ENCODE measurements at regions not wholly inside any gene's neighbourhood (a gene's known extent, or its start where the extent isn't known, plus 50 kb on each side); places are given as distances from the start of the nearest gene placed in this dataset.
"Not testable (repeated sequence)": the region's sequence is repeated elsewhere in the genome, so short reads cannot be mapped to it uniquely, and the experiment has no call there.

DNA sequence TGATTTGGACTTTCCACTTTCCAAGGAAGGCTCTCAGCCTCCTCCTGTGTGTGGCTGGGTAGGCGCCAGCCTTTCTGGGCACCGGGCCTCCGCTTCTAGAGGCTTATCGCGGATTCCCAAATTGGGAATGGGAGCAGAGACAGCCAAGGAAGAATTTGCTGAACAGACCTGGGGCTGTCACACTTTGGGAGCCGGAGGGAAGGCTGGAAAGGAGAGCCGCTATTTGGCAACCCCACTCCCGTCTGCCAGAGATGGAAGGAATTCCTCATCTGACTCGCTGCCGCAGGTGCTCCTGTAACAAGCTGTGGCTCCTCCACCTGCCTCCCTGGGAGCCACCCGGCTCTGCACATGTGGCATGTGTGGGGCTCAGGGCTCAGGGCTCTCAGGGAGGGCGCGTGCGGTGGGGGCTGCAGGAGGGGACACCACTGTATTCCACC is 50.8 kb upstream of the ECHDC3 start:
- H3K27ac ChIP-seq (ENCODE audit: low read depth) = no peak overlapping the region
- no peak for DNase-seq (ENCODE audit: extremely low spot score)
- no peak overlapping the region for H3K4me3 ChIP-seq (ENCODE audit: low read depth, low read length)
- no peaks in the 10 kb centered on the region for H3K36me3 ChIP-seq (ENCODE audit: insufficient read depth)
- WGBS = 54% methylated on average over 14 of the region's 14 CpGs
- H3K4me1 ChIP-seq (ENCODE audit: insufficient read depth) = no peaks in the 10 kb centered on the region

DNA sequence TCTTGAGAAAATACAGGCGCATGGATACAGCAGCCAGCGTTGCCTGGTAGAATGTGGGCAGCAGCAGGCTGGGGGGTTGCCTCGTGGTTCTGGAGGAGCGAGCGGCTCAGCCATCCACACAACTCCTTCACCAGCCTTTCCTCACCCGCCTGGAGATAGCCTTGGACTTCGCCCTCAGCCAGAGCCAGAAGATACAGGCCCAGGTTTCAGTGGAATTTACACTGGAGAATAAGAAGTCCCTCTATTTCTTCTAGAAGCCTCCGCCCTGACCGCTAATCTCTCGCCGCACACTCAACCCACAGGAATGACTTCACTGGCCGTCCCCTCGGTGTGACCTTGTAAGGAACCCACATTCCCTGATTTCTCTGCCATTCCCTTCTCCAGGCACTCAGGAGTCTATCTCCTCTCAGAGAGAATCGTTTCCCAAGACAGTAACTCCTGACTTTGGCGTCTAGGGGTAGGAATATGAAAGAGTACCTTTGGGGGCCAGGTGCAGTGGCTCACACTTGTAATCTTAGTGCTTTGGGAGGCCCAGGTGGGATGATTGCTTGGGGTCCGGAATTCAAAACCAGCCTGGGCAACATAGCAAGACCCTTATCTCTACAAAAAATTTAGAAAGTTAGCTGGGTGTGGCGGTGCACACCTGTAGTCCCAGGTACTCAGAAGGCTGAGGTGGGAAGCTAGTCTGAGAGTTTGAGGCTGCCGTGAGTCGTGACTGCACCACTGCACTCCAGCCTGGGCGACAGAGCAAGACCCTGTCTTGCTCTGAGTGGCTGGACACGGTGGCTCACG is 52.0 kb upstream of the ECHDC3 start:
- no peak for DNase-seq (ENCODE audit: extremely low spot score)
- no peaks in the 10 kb centered on the region for H3K4me1 ChIP-seq (ENCODE audit: insufficient read depth)
- H3K27ac ChIP-seq (ENCODE audit: low read depth) = no peak overlapping the region
- no peaks in the 10 kb centered on the region for H3K36me3 ChIP-seq (ENCODE audit: insufficient read depth)
- 95% methylated on average over 22 of the region's 22 CpGs for WGBS
- H3K4me3 ChIP-seq (ENCODE audit: low read depth, low read length) = no peak overlapping the region

DNA sequence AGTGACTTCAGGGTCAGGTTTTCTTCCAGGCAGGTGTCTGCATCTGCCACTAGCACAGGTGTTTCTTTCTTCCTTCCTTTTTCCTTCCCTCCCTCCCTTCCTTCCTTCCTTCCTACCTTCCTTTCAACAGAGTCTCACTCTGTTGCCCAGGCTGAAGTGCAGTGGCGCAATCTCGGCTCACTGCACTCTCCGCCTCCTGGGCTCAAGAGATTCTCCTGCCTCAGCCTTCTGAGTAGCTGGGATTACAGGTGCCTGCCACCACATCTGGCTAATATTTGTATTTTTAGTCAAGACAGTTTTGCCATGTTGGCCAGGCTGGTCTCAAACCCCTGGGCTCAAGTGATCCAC is 53.8 kb upstream of the ECHDC3 start:
- not testable (repeated sequence) for DNase-seq (ENCODE audit: extremely low spot score); H3K4me3 ChIP-seq (ENCODE audit: low read depth, low read length); H3K27ac ChIP-seq (ENCODE audit: low read depth); H3K36me3 ChIP-seq (ENCODE audit: insufficient read depth); H3K4me1 ChIP-seq (ENCODE audit: insufficient read depth)
- 95% methylated on average over 3 of the region's 3 CpGs for WGBS

DNA sequence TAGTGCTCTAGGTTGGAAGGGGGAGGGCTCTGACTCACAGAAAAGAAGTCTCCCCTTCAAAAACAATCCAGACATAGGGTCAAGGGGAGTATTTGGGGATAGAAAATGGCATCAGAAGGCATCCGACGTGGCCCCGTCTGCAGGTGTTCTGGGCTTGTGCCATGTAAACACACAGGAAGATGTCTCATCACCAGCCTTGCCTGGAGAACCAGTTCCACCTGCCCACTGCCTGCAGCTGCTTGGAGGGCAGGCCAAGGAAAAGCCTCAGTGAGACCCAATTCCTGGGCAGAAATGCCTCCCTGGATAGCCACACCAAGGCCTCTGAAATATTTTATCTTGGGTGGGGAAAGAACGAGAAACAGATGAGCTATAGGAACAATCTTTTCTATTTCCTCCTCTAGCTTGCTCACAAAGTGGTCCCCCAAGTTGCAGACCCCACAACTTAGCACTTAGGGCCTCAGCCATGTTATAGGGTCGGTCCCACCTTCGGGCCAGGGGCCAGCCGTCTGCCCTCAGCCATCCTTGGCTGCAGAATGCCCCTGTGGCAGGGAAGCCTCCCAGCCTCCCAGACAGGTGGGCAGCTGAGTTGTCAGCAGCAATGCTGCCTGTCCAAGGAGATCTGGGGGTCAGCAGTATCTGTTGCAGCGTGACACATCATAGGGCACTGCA is 54.3 kb upstream of the ECHDC3 start:
- 86% methylated on average over 8 of the region's 8 CpGs for whole genome bisulfite sequencing
- no peak for DNase-seq (ENCODE audit: extremely low spot score)

DNA sequence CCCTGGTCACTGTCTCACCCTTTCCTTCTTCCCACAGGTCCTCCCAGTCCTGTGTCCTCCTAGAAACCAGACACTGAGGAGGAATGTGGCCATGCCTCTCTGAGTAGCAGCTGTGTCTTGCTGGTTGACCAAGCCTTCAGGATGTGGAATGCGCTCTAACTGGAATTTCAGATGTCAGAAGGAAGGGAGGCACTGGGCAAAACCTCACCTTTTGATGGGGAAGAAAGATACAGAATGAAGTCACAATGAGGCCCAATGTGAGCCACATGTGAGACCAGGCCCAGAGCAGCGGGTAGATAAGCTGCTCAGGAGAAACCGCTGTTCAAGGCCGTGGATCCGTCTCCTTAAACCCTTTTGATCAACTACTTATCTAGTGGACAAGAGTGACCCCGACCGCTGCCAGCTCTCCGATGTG is 54.8 kb upstream of the ECHDC3 start:
- 84% methylated on average over 8 of the region's 8 CpGs for whole genome bisulfite sequencing
- no peaks in the 10 kb centered on the region for H3K4me1 ChIP-seq (ENCODE audit: insufficient read depth)
- no peaks in the 10 kb centered on the region for H3K36me3 ChIP-seq (ENCODE audit: insufficient read depth)
- H3K4me3 ChIP-seq (ENCODE audit: low read depth, low read length) = no peak overlapping the region
- peak overlapping the region; percentile 11 for H3K27ac ChIP-seq (ENCODE audit: low read depth)
- DNase-seq (ENCODE audit: extremely low spot score) = peak; percentile 70

More for the DNA sequence above, 54.3 kb upstream of the ECHDC3 start:
- Histone ChIP-seq H3K36me3 (ENCODE audit: insufficient read depth) (no peaks in the 10 kb centered on the region), H3K27ac (ENCODE audit: low read depth) (peak overlapping the region; percentile 11), H3K4me3 (ENCODE audit: low read depth, low read length) (no peak overlapping the region), H3K4me1 (ENCODE audit: insufficient read depth) (no peaks in the 10 kb centered on the region)

DNA sequence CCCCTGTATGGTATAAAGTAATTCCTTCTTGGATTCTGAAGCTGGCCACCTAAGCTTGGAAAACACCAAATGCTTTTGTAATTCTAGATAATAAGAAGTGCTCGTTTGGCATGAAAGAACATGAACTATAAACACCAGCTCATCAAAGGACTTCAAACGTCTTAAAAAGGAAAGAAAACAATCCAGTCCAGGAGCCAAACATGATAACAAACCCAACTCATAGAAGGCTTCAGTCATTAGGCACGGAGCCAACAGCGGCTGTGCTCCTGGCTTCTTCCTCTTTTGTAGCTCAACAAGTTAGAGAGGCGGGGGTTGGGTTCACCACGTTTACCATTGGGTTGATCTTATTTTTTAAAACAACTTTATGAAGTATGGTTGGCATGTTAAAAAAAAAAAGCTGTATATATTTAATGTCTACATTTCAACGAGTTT is 56.4 kb upstream of the ECHDC3 start:
- WGBS = 19% methylated on average over 7 of the region's 7 CpGs
- Histone ChIP-seq H3K4me3 (ENCODE audit: low read depth, low read length) (no peak overlapping the region), H3K36me3 (ENCODE audit: insufficient read depth) (no peaks in the 10 kb centered on the region), H3K27ac (ENCODE audit: low read depth) (no peak overlapping the region), H3K4me1 (ENCODE audit: insufficient read depth) (no peaks in the 10 kb centered on the region)
- peak; percentile 74 for DNase-seq (ENCODE audit: extremely low spot score)

DNA sequence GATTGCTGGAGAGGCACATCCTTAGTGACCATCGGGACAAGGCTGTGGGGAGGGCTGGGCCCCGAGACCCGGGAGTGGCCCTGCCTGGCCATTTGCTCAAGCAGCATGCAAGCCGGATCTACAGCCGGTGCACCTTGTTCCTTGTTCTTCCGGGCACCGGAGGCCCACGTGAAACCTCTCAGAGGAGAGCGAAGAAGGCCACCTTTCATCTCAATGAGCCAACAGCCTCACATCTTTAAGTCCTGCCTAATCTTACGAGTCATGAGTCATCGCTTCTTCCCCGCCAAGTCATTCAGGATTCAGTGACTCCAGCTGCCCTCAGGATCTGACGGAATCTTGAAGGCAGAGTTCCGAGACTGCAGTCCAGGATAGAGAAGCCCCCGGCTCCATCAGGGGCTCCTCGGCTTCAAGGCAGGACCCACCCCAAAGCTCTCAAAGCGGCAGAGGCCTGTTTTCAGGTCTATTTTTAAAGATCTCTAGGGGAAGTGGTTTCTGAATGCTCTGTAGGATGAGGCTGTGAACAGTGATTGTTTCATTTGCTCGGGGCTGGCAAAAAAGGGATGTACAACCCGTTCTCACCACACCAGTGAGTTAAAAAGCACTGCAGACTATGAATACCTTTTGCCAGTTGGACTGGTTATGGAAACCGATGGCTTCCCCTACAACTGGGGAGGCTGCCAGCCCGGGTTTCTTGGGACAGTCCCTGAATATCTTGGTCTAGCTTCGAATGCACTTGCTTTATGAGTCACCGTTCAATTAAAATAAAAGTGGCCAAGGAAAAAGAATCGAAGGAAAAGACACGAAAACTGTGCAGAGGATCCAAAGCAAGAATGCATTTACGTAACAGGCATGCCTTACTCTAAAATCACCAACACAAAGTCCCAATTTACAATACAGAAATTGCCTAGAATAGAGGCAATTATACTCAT is 57.2 kb upstream of the ECHDC3 start:
- H3K36me3 ChIP-seq (ENCODE audit: insufficient read depth) = no peaks in the 10 kb centered on the region
- DNase-seq (ENCODE audit: extremely low spot score) = no peak
- H3K4me3 ChIP-seq (ENCODE audit: low read depth, low read length) = no peak overlapping the region
- 15% methylated on average over 26 of the region's 26 CpGs for WGBS
- no peaks in the 10 kb centered on the region for H3K4me1 ChIP-seq (ENCODE audit: insufficient read depth)
- peak overlapping the region; percentile 46 for H3K27ac ChIP-seq (ENCODE audit: low read depth)

DNA sequence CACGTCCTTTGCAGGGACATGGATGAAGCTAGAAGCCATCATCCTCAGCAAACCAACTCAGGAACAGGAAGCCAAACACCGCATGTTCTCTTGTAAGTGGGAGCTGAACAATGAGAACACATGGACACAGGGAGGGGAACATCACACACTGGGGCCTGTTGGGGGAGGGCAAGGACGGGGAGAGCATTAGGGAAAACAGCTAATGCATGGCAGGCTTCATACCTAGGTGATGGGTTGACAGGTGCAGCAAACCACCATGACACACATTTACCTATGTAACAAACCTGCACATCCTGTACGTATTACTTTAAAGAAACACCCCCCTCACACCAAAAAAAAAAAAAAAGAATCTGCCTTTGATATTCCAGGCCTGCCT is 57.9 kb upstream of the ECHDC3 start:
- not testable (repeated sequence) for H3K4me1 ChIP-seq (ENCODE audit: insufficient read depth); H3K36me3 ChIP-seq (ENCODE audit: insufficient read depth); DNase-seq (ENCODE audit: extremely low spot score); H3K27ac ChIP-seq (ENCODE audit: low read depth); H3K4me3 ChIP-seq (ENCODE audit: low read depth, low read length)
- WGBS = 75% methylated on average over 4 of the region's 4 CpGs

DNA sequence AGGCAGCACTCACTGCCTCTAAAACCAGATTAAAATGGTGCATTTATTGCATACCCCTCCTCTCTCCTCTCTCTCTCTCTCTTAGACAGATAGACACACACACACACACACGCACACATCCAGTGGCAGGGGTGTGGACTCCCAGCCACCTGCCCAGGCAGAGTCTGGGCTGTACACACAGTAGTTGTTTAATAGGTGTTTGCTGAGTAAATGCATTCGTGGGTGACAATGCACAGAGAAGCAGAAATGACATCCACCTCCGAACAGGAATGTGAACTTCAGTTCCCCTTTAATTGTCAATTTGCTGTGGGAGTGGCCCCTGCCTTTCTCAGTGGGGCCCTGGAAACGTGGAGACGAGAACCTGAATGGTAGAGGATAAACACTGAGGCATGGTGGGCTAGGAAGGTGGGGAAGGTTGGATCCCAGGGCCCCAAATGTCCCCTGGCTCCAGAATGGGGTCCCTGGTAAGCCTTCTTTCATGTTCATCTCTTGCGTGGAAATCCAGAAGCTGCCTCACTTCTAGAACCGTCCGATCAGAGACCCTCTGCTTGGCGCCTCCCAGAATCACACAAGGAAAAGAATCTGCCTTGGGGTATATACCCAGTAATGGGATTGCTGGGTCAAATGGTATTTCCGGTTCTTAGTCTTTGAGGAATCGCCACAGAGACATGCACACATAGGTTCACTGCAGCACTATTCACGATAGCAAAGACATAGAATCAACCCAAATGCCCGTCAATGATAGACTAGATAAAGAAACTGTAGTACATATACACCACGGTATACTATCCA is 58.5 kb upstream of the ECHDC3 start:
- Histone ChIP-seq H3K4me1 (ENCODE audit: insufficient read depth) (no peaks in the 10 kb centered on the region), H3K4me3 (ENCODE audit: low read depth, low read length) (no peak overlapping the region), H3K36me3 (ENCODE audit: insufficient read depth) (no peaks in the 10 kb centered on the region), H3K27ac (ENCODE audit: low read depth) (no peak overlapping the region)
- whole genome bisulfite sequencing = 92% methylated on average over 14 of the region's 14 CpGs
- DNase-seq (ENCODE audit: extremely low spot score) = no peak

DNA sequence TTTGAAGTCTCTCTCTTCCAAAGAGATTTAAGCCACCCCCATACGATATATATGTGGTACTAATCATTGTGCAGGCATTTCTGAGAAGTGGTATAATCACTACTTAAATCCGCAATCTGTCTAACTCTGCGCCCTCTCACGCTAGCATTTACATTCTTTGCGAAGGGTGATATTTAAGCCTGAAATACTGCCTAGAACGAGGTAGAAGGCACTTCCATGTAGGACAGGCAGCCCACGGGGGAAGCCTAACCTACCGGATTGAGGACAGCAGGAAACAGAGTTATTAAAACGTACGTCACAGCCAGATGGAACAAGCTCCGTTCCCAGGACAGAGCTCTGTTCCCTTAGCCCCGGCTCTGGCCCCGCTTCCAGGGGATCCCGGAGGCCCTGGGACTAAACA is 59.3 kb upstream of the ECHDC3 start:
- Histone ChIP-seq H3K4me3 (ENCODE audit: low read depth, low read length) (no peak overlapping the region), H3K27ac (ENCODE audit: low read depth) (no peak overlapping the region), H3K36me3 (ENCODE audit: insufficient read depth) (no peaks in the 10 kb centered on the region), H3K4me1 (ENCODE audit: insufficient read depth) (no peaks in the 10 kb centered on the region)
- no peak for DNase-seq (ENCODE audit: extremely low spot score)
- WGBS = 73% methylated on average over 14 of the region's 14 CpGs

DNA sequence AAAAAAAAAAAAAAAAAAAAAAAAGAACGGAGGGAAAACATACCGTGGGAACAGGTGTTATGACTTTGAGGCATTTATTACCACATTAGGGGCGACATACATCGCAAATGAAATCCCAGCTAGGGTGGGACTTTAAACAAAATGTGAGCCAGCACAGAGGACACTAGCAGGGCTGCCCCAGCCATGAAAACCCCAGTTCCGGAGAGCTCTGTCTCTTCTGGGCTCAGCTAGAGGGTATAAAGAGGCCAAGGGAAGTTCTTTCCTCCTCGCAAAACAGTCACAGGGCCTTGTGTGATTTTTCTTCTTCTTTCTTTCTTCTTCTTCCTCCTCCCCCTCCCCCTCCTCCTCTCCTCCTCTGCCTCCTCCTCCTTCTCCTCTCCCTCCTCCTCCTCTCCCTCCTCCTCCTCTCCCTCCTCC is 59.9 kb upstream of the ECHDC3 start:
- H3K36me3 ChIP-seq (ENCODE audit: insufficient read depth) = no peaks in the 10 kb centered on the region
- WGBS = 65% methylated on average over 6 of the region's 6 CpGs
- DNase-seq (ENCODE audit: extremely low spot score) = no peak

DNA sequence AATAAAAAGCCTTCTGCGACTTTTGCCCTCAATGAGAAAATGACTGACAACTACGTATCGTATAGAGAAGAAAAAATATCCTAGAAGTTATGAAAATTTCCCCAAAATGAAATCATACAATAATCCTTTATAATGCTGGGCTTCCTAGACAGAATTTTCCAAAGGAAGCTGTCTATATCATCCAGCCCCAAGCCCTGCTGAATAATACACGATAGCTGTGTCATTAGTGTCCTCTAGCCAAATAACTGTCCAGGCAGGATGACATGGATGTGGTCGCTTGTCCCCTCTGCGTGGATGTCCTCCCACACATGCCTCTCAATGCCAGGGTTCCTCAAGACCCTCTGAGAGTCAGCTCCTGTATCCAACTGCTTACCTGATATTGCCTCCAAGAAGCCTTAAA is 61.7 kb upstream of the ECHDC3 start:
- no peak for DNase-seq (ENCODE audit: extremely low spot score)
- 79% methylated on average over 6 of the region's 6 CpGs for WGBS
- Histone ChIP-seq H3K27ac (ENCODE audit: low read depth) (no peak overlapping the region), H3K4me1 (ENCODE audit: insufficient read depth) (no peaks in the 10 kb centered on the region), H3K4me3 (ENCODE audit: low read depth, low read length) (no peak overlapping the region), H3K36me3 (ENCODE audit: insufficient read depth) (no peaks in the 10 kb centered on the region)

More for the DNA sequence above, 59.9 kb upstream of the ECHDC3 start:
- H3K27ac ChIP-seq (ENCODE audit: low read depth) = no peak overlapping the region
- no peaks in the 10 kb centered on the region for H3K4me1 ChIP-seq (ENCODE audit: insufficient read depth)
- no peak overlapping the region for H3K4me3 ChIP-seq (ENCODE audit: low read depth, low read length)

DNA sequence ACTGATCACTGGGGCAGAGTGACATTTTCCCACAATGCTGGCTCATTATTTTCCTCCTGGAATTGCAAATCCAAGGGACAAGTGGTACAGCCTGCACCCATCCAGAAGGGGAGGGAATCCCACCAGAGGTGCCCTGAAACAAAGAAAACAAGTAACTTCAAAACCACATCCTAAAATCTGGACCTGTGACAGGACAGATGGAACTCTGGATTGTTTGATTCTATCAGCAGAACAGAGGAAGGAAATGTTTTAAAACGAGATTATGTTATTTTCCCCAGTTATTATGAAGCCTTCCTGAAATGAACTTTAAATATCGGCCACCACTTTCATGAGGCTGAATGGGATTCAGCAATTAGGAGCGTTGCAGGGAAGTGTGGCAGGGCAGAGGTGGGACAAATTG is 62.2 kb upstream of the ECHDC3 start:
- no peak overlapping the region for H3K27ac ChIP-seq (ENCODE audit: low read depth)
- DNase-seq (ENCODE audit: extremely low spot score) = no peak
- 40% methylated on average over 3 of the region's 3 CpGs for WGBS
- H3K4me1 ChIP-seq (ENCODE audit: insufficient read depth) = no peaks in the 10 kb centered on the region
- H3K4me3 ChIP-seq (ENCODE audit: low read depth, low read length) = no peak overlapping the region
- no peaks in the 10 kb centered on the region for H3K36me3 ChIP-seq (ENCODE audit: insufficient read depth)

All from urinary bladder (tissue), 3 donors.